B cell (primary cell): ENCODE measurements at regions not wholly inside any gene's neighbourhood (a gene's known extent, or its start where the extent isn't known, plus 50 kb on each side); places are given as distances from the start of the nearest gene placed in this dataset.
"Not testable (repeated sequence)": the region's sequence is repeated elsewhere in the genome, so short reads cannot be mapped to it uniquely, and the experiment has no call there.

Experiments used
- ATAC-seq: fragments of 200-7000 bp; cut with Tn5 transposase; one replicate; pipeline ENCODE4 v1.10.0; 2021; ENCODE audit warnings: low read depth, mild to moderate bottlenecking, moderate number of reproducible peaks, moderate library complexity
- CTCF ChIA-PET: fragments of 350-600 bp; sonication (Branson Sonifier 250); formaldehyde crosslinking; loops from one replicate; lab custom pipeline; 2021; ENCODE audit warnings: antibody characterized with exemption, inconsistent platforms; lab: Charles Lee
- POLR2A ChIA-PET: fragments of 350-600 bp; sonication (Branson Sonifier 250); formaldehyde crosslinking; loops from one replicate; lab custom pipeline; 2021; ENCODE audit warnings: antibody characterized with exemption; lab: Charles Lee
- DNase-seq: peaks from one replicate; pipeline ENCODE4 v3.0.0; 2013
- H2AFZ ChIP-seq: 2 replicates; pipeline ENCODE4 v1.6.1; 2012; ENCODE audit warnings: mild to moderate bottlenecking, low read depth, low read length; ENCODE audit not compliant: insufficient read depth, poor library complexity, severe bottlenecking
- H3K27ac ChIP-seq, 2 donors: 1 replicate in 1 of 2; 2 replicates in 1 of 2; pipeline ENCODE4 v1.5.1; 2012 to 2013; ENCODE audit warnings: low read length in 2 of 2, mild to moderate bottlenecking in 2 of 2, moderate library complexity in 1 of 2
- H3K27me3 ChIP-seq, 4 experiments: fragments of 200-600 bp in 1 of 4; sonication (generic) in 1 of 4; replicated peaks in 1 of 4; 1 replicate in 2 of 4; 2 replicates in 2 of 4; pipeline versions ENCODE4 v1.6.1 to v1.7.0; 2013 to 2016; ENCODE audit warnings: low read length in 3 of 4, mild to moderate bottlenecking in 2 of 4, mixed read lengths in 1 of 4, moderate library complexity in 1 of 4; ENCODE audit not compliant: insufficient read depth in 4 of 4, control insufficient read depth in 3 of 4; ENCODE audit errors: control extremely low read depth in 1 of 4
- H3K36me3 ChIP-seq, 2 experiments: replicated peaks in 1 of 2; 1 replicate in 1 of 2; 2 replicates in 1 of 2; pipeline versions ENCODE4 v1.6.1 to v1.7.1; 2013; ENCODE audit warnings: low read length in 1 of 2; ENCODE audit not compliant: insufficient read depth in 2 of 2, control insufficient read depth in 1 of 2; ENCODE audit errors: control extremely low read depth in 1 of 2, extremely low read depth in 1 of 2
- H3K4me1 ChIP-seq, 2 donors: fragments of 200-600 bp in 1 of 2; sonication (generic) in 1 of 2; 1 replicate in 1 of 2; 2 replicates in 1 of 2; pipeline versions ENCODE4 v1.5.1 to v1.6.1; 2013 to 2017; ENCODE audit warnings: low read length in 2 of 2; ENCODE audit not compliant: control insufficient read depth in 2 of 2, insufficient read depth in 2 of 2
- H3K4me2 ChIP-seq: replicated peaks from 2 replicates; pipeline ENCODE3; 2012; ENCODE audit warnings: mild to moderate bottlenecking, low read depth, low read length; ENCODE audit not compliant: poor library complexity, severe bottlenecking
- H3K4me3 ChIP-seq, 5 experiments: fragments of 200-600 bp in 1 of 5; sonication (generic) in 1 of 5; 1 replicate in 3 of 5; 2 replicates in 2 of 5; pipeline versions ENCODE4 v1.5.1 to v1.7.0; 2011 to 2016; ENCODE audit warnings: low read length in 4 of 5, mild to moderate bottlenecking in 4 of 5, low read depth in 2 of 5, control low read depth in 1 of 5, moderate library complexity in 1 of 5; ENCODE audit not compliant: insufficient read depth in 1 of 5; ENCODE audit errors: control extremely low read depth in 1 of 5, extremely low read depth in 1 of 5
- H3K79me2 ChIP-seq: fragments of 200-600 bp; sonication (generic); one replicate; pipeline ENCODE4 v1.6.0; 2016; ENCODE audit warnings: low read length; ENCODE audit not compliant: control insufficient read depth, insufficient read depth
- H3K9ac ChIP-seq: fragments of 200-600 bp; sonication (generic); 2 replicates; pipeline ENCODE4 v1.6.1; 2017; ENCODE audit warnings: mild to moderate bottlenecking, low read length, moderate library complexity
- H3K9me3 ChIP-seq, 3 donors: one replicate each; pipeline versions ENCODE4 v1.6.1 to v1.7.1; 2013; ENCODE audit warnings: low read length in 2 of 3; ENCODE audit not compliant: control insufficient read depth in 2 of 3, insufficient read depth in 1 of 3; ENCODE audit errors: control extremely low read depth in 1 of 3
- H4K20me1 ChIP-seq: 2 replicates; pipeline ENCODE4 v1.6.0; 2012; ENCODE audit warnings: mild to moderate bottlenecking, low read length; ENCODE audit not compliant: insufficient read depth, control insufficient read depth, poor library complexity, severe bottlenecking
- H3K27ac Mint-ChIP-seq: one replicate; pipeline ENCODE4 v1.8.0; 2021; ENCODE audit warnings: mixed read lengths
- H3K27me3 Mint-ChIP-seq: one replicate; pipeline ENCODE4 v1.8.0; 2021; ENCODE audit warnings: mixed read lengths
- H3K4me1 Mint-ChIP-seq: one replicate; pipeline ENCODE4 v1.8.0; 2021; ENCODE audit warnings: mixed read lengths
- H3K4me3 Mint-ChIP-seq: one replicate; pipeline ENCODE4 v1.8.0; 2021; ENCODE audit warnings: mixed read lengths
- H3K9me3 Mint-ChIP-seq: one replicate; pipeline ENCODE4 v1.8.0; 2022; ENCODE audit warnings: mixed read lengths; ENCODE audit not compliant: insufficient read depth
- CTCF ChIP-seq: fragments of 200-600 bp; IDR thresholded peaks from one replicate; pipeline ENCODE4 v1.8.0; 2022; ENCODE audit warnings: antibody characterized with exemption, mild to moderate bottlenecking
- EZH2 ChIP-seq: IDR thresholded peaks from 2 replicates; pipeline ENCODE4 v1.6.1; 2012; ENCODE audit warnings: borderline replicate concordance, low read depth, mild to moderate bottlenecking, moderate library complexity, low read length; ENCODE audit not compliant: insufficient read depth, poor library complexity, severe bottlenecking
- WGBS: methylation state at CpG from one replicate; pipeline ENCODE4 v1.1.5; 2013; ENCODE audit warnings: missing lambda C conversion rate; ENCODE audit not compliant: insufficient coverage; 5-methylcytosine and 5-hydroxymethylcytosine counted together
- intact Hi-C: fragments of 100-400 bp; cut with micrococcal nuclease; formaldehyde crosslinking; loops from one replicate; pipeline ENCODE4 v1.10.0; 2022

- Mint-ChIP-seq H3K4me1 (no peaks in the 10 kb centered on the region), H3K27ac (no peak overlapping the region), H3K4me3 (no peak overlapping the region), H3K27me3 (no peaks in the 10 kb centered on the region), H3K9me3 (peaks cover 8% of the 10 kb centered on the region)
- DNase-seq = no peak
- Histone ChIP-seq H3K9me3 (peaks cover 0 to 18% (median 0%) of the 10 kb centered on the region in 3 donors), H3K4me1 (no peaks in the 10 kb centered on the region), H3K27ac (no peak overlapping the region), H3K9ac (no peak overlapping the region), H3K79me2 (no peaks in the 10 kb centered on the region), H2AFZ (no peak overlapping the region), H4K20me1 (no peaks in the 10 kb centered on the region), H3K36me3 (no peaks in the 10 kb centered on the region), H3K4me3 (no peak overlapping the region), H3K27me3 (no peaks in the 10 kb centered on the region), H3K4me2 (no peak overlapping the region)
- WGBS = 98% methylated on average over 10 of the region's 12 CpGs
- ATAC-seq = no peak
- TF ChIP-seq EZH2 (no peak), CTCF (no peak)
- intact Hi-C loops = no loop called here
- ChIA-PET POLR2A (no interaction called here), CTCF (no interaction called here)
These were observed 1206.5 kb upstream of the PABPC4L start for GRCh38 chr4:135408109-135408508.

- ATAC-seq, H3K4me3 ChIP-seq, H3K27ac ChIP-seq, H3K4me1 Mint-ChIP-seq, H3K4me2 ChIP-seq, H3K4me1 ChIP-seq, CTCF ChIA-PET, H3K36me3 ChIP-seq, H3K27me3 Mint-ChIP-seq, DNase-seq, H3K27ac Mint-ChIP-seq, H3K9ac ChIP-seq, H3K4me3 Mint-ChIP-seq, H4K20me1 ChIP-seq, POLR2A ChIA-PET, H3K79me2 ChIP-seq, H2AFZ ChIP-seq, intact Hi-C loops, H3K9me3 Mint-ChIP-seq, H3K27me3 ChIP-seq: not testable (repeated sequence)
- WGBS = 97% methylated on average over 19 of the region's 22 CpGs
- H3K9me3 ChIP-seq = peaks cover 0 to 18% (median 0%) of the 10 kb centered on the region in 3 donors
These were observed 1205.0 kb upstream of the PABPC4L start for GRCh38 chr4:135406597-135406996.
